Calu3 (cell line): ENCODE measurements at regions not wholly inside any gene's neighbourhood (a gene's known extent, or its start where the extent isn't known, plus 50 kb on each side); places are given as distances from the start of the nearest gene placed in this dataset.

ENCODE experiments used
- BruUV-seq: library from RNA; stranded (reverse); fragments of 400-500 nt; replicated peaks from 2 replicates; lab custom pipeline; 2021; lab: Mats Ljungman, UMichigan
- CTCF ChIA-PET: fragments of 300-600 bp; sonication (Branson Sonifier 250); formaldehyde crosslinking; loops from one replicate; lab custom pipeline; 2022; ENCODE audit warnings: antibody characterized with exemption; lab: Charles Lee
- DNase-seq: peaks from one replicate; pipeline ENCODE4 v3.0.0; 2022
- H3K27ac Mint-ChIP-seq: one replicate; pipeline ENCODE4 v1.8.0; 2022; ENCODE audit warnings: mixed read lengths; ENCODE audit not compliant: unreplicated experiment
- H3K27me3 Mint-ChIP-seq: one replicate; pipeline ENCODE4 v1.8.0; 2022; ENCODE audit warnings: mixed read lengths; ENCODE audit not compliant: unreplicated experiment
- H3K36me3 Mint-ChIP-seq: one replicate; pipeline ENCODE4 v1.8.0; 2022; ENCODE audit warnings: mild to moderate bottlenecking, moderate library complexity, mixed read lengths; ENCODE audit not compliant: insufficient read depth, unreplicated experiment
- H3K4me1 Mint-ChIP-seq: one replicate; pipeline ENCODE4 v1.8.0; 2022; ENCODE audit warnings: mild to moderate bottlenecking, low read depth, mixed read lengths; ENCODE audit not compliant: unreplicated experiment
- H3K4me3 Mint-ChIP-seq: one replicate; pipeline ENCODE4 v1.8.0; 2022; ENCODE audit warnings: mild to moderate bottlenecking, low read depth, moderate library complexity, mixed read lengths; ENCODE audit not compliant: unreplicated experiment
- H3K9me3 Mint-ChIP-seq: one replicate; pipeline ENCODE4 v1.8.0; 2022; ENCODE audit warnings: low read depth, mixed read lengths; ENCODE audit not compliant: unreplicated experiment
- intact Hi-C: fragments of 100-400 bp; cut with micrococcal nuclease; formaldehyde crosslinking; loops from one replicate; pipeline ENCODE4 v1.10.0; 2022; ENCODE audit not compliant: unreplicated experiment
- TF ChIP-seq, protein P1 (sequence below): fragments of 200-600 bp; IDR thresholded peaks from one replicate; pipeline ENCODE4 v1.8.0; 2022; ENCODE audit warnings: antibody characterized with exemption; ENCODE audit not compliant: unreplicated experiment

- H3K9me3 Mint-ChIP-seq, result peaks cover 2% of the 10 kb centered on the region
- no peak overlapping the region for H3K27ac Mint-ChIP-seq
- TF ChIP-seq, protein P1, sequence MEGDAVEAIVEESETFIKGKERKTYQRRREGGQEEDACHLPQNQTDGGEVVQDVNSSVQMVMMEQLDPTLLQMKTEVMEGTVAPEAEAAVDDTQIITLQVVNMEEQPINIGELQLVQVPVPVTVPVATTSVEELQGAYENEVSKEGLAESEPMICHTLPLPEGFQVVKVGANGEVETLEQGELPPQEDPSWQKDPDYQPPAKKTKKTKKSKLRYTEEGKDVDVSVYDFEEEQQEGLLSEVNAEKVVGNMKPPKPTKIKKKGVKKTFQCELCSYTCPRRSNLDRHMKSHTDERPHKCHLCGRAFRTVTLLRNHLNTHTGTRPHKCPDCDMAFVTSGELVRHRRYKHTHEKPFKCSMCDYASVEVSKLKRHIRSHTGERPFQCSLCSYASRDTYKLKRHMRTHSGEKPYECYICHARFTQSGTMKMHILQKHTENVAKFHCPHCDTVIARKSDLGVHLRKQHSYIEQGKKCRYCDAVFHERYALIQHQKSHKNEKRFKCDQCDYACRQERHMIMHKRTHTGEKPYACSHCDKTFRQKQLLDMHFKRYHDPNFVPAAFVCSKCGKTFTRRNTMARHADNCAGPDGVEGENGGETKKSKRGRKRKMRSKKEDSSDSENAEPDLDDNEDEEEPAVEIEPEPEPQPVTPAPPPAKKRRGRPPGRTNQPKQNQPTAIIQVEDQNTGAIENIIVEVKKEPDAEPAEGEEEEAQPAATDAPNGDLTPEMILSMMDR, result no peak
- no peak for DNase-seq
- no peak overlapping the region for H3K4me3 Mint-ChIP-seq
- no peaks in the 10 kb centered on the region for H3K36me3 Mint-ChIP-seq
- no peaks in the 10 kb centered on the region for H3K27me3 Mint-ChIP-seq
- CTCF ChIA-PET, result interaction anchor here (1.0 kb wide), 1 partner anchor 13 kb away, joined by 4 read pairs; no protein-coding TSS in a partner anchor
- no TSS peak for BruUV-seq
- peaks cover 16% of the 10 kb centered on the region for H3K4me1 Mint-ChIP-seq
- intact Hi-C loops, result no loop called here
Measured at GRCh38 chr3:18122264-18122663, 302.9 kb downstream of the SATB1 start.

- H3K9me3 Mint-ChIP-seq, result peaks cover 2% of the 10 kb centered on the region
- CTCF ChIA-PET, result no interaction called here
- DNase-seq, result no peak
- H3K4me3 Mint-ChIP-seq, result no peak overlapping the region
- intact Hi-C loops, result no loop called here
- no peaks in the 10 kb centered on the region for H3K27me3 Mint-ChIP-seq
- H3K4me1 Mint-ChIP-seq, result peaks cover 16% of the 10 kb centered on the region
- no peak overlapping the region for H3K27ac Mint-ChIP-seq
- TF ChIP-seq, protein P1, result no peak
- no TSS peak for BruUV-seq
- H3K36me3 Mint-ChIP-seq, result no peaks in the 10 kb centered on the region
Measured at GRCh38 chr3:18121020-18121419, 304.1 kb downstream of the SATB1 start.

- Mint-ChIP-seq H3K27me3 (no peaks in the 10 kb centered on the region), H3K9me3 (peaks cover 2% of the 10 kb centered on the region), H3K27ac (no peak overlapping the region), H3K36me3 (no peaks in the 10 kb centered on the region), H3K4me1 (peaks cover 12% of the 10 kb centered on the region), H3K4me3 (no peak overlapping the region)
- intact Hi-C loops, result no loop called here
- TF ChIP-seq, protein P1, result no peak
- CTCF ChIA-PET, result no interaction called here
- no TSS peak for BruUV-seq
- DNase-seq, result no peak
Measured at GRCh38 chr3:18119866-18120265, 305.3 kb downstream of the SATB1 start.

DNA sequence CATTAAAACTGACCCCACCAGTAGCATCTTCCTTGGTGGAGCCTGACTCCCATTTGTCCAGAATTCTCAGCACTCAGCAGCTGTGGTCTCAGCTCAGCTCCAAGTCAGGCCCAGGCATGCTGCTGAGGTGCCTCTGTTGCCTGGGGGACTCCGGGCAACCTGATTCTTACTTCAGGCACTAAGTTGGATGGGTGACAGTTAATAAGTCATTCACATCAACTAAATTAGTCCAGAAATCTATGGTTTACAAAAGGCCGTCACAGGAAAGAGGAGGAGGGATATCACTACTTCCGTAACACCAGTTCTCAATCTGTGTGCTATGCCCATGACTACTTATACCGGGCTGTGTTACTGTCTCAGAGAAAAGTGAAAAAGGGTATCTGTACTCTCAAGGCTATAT is 310.2 kb downstream of the SATB1 start:
- TF ChIP-seq, protein P1, result no peak
- no peaks in the 10 kb centered on the region for H3K27me3 Mint-ChIP-seq
- no peak for DNase-seq
- intact Hi-C loops, result no loop called here
- H3K9me3 Mint-ChIP-seq, result no peaks in the 10 kb centered on the region
- no peak overlapping the region for H3K27ac Mint-ChIP-seq
- BruUV-seq, result no TSS peak
- H3K36me3 Mint-ChIP-seq, result no peaks in the 10 kb centered on the region
- CTCF ChIA-PET, result no interaction called here
- no peaks in the 10 kb centered on the region for H3K4me1 Mint-ChIP-seq
- no peak overlapping the region for H3K4me3 Mint-ChIP-seq
